Posterior cingulate gyrus (tissue), 11 donors: ENCODE measurements at regions not wholly inside any gene's neighbourhood (a gene's known extent, or its start where the extent isn't known, plus 50 kb on each side); places are given as distances from the start of the nearest gene placed in this dataset.
A peak's percentile ranks its signal among the peaks of the same experiment; 100 is the strongest.
"Not testable (repeated sequence)": the region's sequence is repeated elsewhere in the genome, so short reads cannot be mapped to it uniquely, and the experiment has no call there.

Experiments
- DNase-seq, 10 donors: peaks; one replicate each; pipeline versions ENCODE4 v3.0.0 to v3.0.0-alpha.2; 2020 to 2021; ENCODE audit warnings: mixed read lengths in 3 of 10
- intact Hi-C: fragments of 100-400 bp; cut with DNase I; formaldehyde crosslinking; loops from one replicate; pipeline ENCODE4 v1.15.1; 2023

DNA sequence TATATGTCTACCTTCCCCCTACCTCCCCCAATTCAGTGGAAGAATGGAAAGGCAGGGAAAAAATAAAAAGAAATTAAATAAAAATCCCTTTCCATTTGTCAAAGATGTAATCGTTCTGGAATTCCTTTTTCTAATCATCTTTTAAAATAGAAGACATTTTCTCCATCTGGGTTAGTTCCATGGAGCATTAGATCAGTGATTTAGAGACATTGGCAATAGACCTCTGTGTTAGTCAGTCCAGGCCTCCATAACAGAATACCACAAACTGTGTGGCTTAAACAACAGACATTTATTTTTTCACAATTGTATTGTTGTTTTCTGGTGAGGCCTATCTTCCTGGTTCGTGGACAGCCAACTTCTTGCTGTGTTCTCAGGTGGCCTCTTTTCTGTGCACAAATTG, 516.6 kb upstream of the DAB2 start:
- intact Hi-C loops, result no loop called here
- DNase-seq, result no peak

DNA sequence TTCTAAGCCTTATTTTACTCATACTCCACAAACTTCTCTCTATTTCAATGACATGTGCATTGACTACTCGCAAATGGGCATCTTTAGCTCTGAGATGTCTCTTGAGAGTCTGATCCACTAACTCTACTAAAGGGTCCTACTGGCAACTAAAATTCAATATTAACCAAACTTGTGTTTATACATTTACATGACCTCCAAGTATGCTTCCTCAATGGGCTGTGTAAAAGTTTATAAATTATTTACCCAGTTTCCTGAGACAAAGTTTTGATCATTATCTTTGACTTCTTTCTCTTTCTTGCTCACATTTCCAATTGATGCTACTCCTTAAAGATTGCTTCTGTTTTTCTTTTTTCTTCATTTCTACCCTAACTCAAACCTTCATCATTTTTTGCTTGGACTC, 510.1 kb upstream of the DAB2 start:
- no peak for DNase-seq
- intact Hi-C loops, result no loop called here

DNA sequence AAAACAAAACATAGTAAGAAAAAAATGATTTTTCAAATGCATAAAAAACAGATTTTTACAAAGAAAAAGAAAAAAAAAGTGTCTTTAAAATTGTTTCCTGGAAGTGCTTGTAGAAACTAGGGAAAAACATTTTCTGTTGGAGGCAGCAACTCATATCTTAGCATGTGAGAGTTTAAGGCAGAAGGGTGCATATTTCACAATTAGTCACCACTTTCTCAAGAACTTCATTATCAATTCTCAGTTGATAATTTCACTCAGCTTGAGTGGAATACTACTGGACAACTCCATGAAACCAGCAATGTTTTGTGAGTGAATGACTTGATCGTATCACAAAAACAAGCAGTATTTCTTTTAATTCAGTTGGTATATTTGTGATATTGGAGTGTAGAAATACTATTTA, 508.3 kb upstream of the DAB2 start:
- intact Hi-C loops, result no loop called here
- no peak for DNase-seq

DNA sequence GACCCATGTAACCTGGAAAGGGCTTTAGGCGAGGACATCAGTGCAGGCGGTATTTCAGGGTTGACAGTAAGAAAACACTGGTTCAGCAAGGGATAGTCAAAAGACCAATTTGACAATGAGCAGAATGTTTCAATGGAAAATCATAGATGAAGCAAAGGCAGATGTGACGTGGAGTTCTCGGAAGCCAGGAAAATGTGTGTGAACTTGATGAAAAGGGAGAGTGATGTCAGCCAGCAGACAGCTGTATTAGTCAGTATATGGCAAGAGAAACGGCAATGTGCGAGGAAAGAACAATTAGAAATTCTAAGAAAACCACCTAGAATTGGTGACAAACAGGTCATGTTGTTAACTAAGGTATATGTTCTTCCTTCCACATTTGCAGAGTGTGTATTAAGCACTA, 503.9 kb upstream of the DAB2 start:
- intact Hi-C loops, result no loop called here
- no peak for DNase-seq

DNA sequence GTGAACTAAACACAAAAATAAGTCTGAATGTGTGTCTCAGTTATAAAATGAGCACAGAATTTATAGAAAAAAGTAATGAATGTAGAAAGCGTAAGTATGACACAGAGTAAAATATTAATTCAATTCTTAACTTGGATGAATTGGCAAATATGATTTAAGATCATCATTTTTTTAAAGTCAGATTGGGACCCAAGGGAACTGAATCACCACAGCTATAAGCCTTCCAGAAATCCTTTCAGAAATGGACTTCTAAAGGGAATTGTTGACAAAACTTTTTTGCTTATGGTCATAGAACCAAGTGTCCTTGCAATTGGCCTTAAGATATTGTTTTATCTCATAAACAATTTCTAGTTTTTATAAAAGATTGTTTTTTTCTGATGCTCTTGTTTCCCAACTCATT, 495.1 kb upstream of the DAB2 start:
- intact Hi-C loops, result no loop called here
- DNase-seq, result no peak

DNA sequence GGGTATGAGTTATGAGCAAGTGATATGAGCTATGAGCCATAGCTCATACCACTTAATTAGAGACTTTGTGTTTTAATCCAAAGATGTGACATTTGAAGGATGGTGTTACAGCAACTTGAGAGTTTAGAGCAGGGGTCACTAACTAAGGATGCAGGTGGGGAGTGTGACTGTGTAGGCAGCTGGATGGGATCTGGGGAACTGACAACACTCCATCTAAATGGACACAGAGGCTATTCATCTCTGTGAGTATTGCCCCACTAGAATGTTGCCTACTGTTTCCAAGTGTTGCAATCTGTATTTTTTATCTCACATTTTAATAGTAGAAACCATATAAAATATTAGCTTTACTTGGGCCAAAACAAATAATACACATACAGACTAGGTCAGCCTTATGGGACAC, 488.1 kb upstream of the DAB2 start:
- intact Hi-C loops, result no loop called here
- DNase-seq, result no peak

DNA sequence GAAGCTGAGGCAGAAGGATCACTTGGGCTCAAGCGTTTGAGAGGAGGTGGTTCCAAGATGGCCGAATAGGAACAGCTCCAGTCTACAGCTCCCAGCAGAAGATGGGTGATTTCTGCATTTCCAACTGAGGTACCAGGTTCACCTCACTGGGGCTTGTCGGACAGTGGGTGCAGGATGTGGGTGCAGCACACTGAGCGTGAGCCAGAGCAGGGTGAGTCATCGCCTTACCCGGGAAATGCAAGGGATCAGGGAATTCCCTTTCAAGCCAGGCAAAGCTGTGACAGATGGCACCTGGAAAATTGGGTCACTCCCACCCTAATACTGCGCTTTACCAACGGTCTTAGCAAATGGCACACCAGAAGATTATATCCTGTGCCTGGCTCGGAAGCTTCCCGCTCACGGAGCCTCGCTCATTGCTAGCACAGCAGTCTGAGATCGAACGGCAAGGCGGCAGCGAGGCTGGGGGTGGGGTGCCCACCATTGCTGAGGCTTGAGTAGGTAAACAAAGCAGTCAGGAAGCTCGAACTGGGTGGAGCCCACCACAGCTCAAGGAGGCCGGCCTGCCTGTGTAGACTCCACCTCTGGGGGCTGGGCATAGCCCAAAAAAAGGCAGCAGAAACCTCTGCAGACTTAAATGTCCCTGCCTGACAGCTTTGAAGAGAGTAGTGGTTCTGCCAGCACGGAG, 482.6 kb upstream of the DAB2 start:
- DNase-seq, result peak in 1 of 10 donors; percentile 64
- intact Hi-C loops, result not testable (repeated sequence)

DNA sequence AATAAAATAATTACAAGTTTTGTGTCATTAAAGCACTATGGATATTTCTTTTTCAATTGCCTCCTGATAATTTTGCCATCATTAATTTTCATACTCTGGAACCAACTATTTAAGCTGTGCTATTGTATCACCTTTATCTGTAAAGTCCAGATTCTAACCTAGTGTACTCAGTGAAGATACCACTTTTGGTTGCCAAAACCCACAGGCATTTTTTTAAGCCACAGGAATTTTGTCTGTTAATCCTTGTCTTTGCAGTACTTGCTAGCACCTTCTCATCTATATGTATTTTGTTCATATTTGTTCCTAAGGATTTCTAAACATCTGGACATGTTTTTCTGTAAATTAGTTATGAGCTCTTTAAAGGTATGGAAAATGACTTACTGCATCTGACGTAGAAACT, 481.4 kb upstream of the DAB2 start:
- intact Hi-C loops, result no loop called here

DNA sequence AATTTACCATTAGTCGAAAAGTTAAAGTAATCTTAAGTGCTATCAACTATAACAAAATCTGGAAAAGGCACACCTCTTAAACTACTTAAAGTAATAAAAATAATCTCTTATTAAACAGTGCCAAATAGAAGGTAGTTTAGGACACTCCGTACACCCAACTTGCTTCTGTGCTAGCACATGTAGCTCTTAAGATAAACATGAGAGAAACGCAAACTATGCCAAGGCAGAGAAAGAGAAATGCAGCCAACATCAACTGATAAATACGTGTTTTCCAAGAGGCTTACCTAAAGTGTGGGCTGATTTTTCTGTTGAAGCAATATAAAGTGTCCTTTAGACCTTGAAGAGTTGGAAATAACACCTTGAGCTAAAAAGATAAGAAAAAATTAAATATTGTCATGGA, 480.6 kb upstream of the DAB2 start:
- intact Hi-C loops, result no loop called here
- no peak for DNase-seq

More for the DNA sequence above, 481.4 kb upstream of the DAB2 start:
- DNase-seq, result no peak

DNA sequence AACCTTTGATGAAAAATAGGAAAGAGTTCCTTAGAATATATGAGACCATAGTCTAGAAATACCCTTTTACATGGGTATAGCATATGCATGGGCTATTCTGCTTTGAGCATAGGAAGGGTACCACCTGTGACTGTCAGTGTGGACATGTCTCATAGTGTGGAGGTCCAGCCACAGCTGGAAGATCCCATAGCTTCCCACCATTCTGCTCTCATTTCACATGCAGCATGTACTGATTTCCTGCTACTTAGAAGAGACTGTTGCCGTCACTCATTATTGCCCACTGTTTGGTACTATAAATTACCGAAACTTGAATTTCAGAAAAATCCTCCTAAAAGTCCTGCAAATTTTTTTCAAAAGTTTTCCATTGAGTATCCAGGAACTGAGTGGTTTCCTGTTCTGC, 477.8 kb upstream of the DAB2 start:
- intact Hi-C loops, result no loop called here
- DNase-seq, result no peak

DNA sequence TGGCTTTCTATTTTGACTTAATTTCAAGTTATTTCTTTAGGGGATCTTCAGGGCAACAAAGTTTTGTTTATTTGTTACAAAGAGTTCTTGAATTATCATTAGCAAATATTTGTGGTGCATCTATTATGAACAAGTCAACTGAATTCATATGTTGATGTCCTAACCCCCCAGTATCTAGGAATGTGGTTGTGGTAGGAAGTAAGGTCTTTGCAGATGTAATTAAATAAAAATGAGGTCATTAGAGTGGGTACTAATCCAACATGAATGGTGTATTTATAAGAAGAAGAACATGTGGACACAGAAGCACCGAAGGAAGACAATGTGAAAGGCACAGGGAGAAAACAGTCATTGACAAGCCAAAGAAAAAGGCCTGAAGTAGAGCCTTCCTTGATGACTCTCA, 474.0 kb upstream of the DAB2 start:
- intact Hi-C loops, result no loop called here
- no peak for DNase-seq

DNA sequence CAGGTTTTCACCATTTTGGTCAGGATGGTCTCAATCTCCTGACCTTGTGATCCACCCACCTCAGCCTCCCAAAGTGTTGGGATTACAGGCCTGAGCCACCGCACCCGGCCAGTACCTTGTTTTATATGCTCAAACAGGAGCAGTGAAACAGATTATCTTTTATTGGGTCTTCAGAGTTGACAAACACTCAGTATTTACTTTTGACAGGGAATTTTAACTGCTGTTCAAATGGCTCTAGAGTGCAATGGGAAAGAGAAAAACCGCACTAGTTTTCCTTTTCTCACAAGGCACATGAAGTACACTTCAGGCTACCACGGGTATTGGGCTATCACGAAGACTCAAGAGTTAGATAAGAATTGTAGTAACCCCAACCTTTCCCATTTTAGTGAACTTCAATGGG, 471.9 kb upstream of the DAB2 start:
- DNase-seq, result peak in 1 of 10 donors; percentile 19
- intact Hi-C loops, result no loop called here

DNA sequence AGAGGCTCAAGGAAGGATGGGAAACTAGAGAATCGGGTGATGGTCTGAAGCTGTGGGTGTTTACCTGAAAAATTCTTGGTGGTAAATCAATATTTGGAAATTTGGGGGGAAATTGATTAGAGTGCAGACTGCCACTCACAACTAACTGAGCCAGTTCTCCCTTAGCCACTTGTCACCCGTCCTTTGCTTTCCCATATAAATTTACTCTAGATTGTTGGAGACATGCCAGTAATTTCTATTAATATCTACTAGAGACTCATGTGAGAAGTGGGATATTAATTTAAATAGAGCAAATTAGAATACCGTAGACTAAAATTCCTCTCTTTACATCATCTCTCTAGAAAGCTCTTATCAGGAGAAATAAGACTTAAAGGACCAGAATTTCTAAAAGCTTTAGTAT, 471.3 kb upstream of the DAB2 start:
- intact Hi-C loops, result no loop called here

DNA sequence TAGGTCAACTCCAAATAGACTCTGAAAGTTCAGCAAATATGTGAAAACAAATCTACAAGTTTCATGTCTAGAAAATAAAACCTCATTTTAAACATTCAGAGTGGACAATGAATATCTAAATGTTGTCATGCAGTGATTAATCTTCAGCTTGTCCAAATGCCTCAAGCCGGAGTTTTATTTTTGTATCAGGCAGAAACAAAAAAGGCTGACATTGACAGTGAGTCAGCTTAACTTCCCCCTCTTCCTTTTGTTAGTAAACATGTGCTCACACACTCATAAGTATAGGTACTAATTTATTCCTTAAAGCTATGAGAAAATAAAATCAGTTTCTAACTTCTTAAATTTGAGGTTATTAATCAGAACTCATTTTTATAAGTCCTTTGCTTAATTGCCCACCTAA, 467.9 kb upstream of the DAB2 start:
- intact Hi-C loops, result no loop called here

More for the DNA sequence above, 471.3 kb upstream of the DAB2 start:
- no peak for DNase-seq

DNA sequence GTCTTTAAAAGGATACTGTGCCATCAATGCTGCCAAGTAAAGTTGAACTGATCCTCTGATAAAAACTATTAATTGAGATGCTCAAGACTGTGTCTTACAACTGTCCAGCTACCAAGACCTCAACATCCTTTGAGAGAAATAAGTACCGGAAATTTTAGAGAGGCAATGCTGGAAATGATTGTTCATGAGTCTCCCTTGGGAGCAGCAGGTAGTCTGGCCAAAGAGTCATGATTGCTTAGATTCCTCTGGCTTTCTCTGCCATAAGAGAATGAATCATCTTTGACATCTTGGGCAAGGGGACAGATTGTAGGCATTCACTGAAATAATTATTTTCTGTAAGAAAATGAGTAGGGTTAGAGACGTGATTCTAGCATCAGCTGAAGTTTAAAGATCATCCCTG, 466.6 kb upstream of the DAB2 start:
- intact Hi-C loops, result no loop called here
- DNase-seq, result no peak

More for the DNA sequence above, 467.9 kb upstream of the DAB2 start:
- DNase-seq, result no peak

DNA sequence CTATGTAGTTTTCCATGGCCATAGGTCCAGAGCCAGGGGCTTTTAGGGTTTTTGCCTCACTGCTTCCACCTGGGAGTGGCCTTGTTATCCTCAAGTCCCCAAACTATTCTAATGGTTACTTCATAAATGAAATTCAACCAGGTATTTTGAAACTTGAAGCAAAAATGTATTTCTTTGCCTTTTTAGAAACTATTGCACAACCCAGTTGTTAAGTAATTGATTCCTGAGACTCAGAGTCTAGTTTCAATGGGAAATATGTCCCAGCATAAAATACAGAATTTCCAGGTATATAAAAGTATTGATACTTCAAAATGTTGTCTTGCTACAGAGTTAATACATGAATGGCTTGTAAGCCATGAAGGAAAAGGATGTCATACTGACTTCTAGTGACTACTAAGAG, 456.2 kb upstream of the DAB2 start:
- intact Hi-C loops, result no loop called here

DNA sequence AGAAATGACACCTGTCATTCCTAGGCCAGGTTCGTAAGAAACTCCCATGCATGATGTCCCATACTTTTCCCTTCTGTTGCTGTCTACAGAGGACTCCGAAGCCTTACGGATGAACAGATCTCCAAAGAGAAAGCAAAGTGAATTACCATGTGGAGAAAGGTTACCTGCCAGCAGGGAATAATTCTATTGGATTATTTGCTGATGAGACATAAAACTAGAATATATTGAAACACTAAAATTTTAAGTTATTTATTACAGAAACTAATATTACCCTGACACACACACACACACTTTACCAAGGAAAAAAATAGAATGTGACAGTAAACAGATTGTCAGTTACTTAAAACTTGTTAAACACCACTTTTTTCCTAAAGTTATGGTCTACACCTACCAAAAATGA, 452.7 kb upstream of the DAB2 start:
- intact Hi-C loops, result no loop called here
- no peak for DNase-seq

More for the DNA sequence above, 456.2 kb upstream of the DAB2 start:
- DNase-seq, result no peak

DNA sequence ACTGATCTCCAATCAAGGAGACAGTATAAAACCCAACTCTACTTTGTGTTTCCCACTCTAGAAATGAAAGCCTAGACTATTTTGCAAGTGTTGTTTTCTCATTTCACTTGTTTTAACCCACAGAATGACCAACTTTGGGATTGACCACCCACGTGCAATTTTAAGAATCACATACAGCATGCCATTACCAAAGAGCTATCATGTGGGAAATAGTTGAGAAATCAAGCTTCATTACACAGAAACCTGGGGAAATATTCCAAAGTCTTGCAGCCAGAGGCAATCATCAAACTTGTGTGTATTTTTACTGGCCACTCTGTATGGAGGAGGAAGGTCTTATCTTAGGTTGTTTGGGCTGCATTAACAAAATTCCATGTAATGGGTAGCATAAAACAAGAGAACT, 451.4 kb upstream of the DAB2 start:
- DNase-seq, result no peak
- intact Hi-C loops, result no loop called here

DNA sequence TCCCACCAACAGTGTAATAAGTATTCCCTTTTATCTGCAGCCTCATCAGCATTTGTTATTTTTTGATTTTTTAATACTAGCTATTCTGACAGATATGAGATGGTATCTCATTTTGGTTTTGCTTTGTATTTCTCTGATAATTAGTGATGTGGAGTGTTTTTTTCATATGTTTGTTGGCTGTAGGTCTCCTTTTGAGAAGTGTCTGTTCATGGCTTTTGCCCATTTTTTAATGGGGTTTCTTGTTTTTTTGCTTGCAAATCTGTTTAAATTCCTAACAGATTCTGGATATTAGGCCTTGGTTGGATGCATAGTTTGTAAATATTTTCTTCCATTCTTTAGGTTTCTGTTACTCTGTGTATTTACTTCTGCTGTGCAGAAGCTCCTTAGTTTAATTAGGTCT, 445.4 kb upstream of the DAB2 start:
- no peak for DNase-seq
- intact Hi-C loops, result no loop called here

DNA sequence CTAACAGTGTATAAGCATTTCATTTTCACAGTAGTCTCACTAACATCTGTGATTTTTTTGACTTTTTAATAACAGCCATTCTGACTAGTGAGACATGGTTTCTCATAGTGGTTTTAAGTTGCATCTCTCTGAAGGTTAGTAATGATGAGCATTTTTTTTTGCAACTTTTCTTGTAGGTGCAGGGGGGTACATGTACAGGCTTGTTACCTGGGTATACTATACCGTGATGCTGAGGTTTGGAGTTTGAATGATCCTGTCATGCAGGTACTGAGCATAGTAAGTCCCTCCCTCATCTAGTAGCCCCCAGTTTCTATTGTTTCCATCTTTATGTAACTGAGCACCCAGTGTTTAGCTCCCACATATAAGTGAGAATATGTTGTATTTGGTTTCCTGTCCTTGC, 444.6 kb upstream of the DAB2 start:
- intact Hi-C loops, result no loop called here
- no peak for DNase-seq

DNA sequence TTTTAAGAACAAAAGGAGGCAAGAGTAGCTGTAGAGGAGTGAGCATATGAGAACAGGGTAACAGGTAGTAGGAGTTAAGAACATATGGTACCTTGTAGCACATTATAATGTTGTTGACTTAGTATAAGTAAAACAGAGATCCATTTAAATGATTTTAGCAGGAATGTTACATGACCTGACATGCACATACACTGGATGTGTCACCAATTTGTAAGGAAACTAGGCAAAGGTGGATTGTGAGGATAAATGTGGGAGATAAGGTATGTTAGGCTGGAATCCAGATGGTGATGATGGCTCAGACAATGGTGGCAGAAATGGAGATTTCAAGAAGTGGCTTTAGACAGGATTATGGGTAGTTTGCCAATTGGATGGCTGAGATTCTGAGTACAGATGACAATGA, 443.1 kb upstream of the DAB2 start:
- intact Hi-C loops, result no loop called here
- DNase-seq, result no peak

DNA sequence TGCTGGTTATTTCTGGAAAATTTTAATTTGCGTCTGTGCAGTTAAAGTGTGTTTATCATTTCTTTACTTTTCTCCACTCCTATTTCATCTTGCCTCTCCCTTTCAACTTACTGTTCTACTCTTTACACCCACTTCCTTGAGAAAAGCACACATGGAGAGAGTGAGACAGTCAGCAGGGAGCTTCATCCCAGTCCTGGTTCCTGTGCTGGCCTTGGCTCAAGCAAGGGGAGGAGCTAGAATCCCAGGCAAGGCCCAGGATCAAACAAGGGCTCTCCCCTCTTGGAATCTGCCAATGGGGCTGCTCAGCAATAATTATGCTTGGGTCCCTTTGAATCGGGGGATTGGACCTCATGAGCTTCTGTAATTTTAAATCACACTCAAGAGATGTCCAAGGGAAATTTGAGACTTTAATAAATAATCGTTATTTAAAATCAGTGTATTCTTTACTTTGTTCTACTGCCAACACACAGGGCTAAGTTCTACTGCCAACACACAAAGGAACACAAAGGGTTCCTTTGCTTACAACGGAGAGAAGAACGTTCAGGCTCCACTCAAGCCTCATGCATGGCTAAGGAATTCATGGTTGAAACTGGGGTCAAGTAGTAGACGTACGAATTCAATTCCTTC, 439.3 kb upstream of the DAB2 start:
- DNase-seq, result no peak
- intact Hi-C loops, result no loop called here

DNA sequence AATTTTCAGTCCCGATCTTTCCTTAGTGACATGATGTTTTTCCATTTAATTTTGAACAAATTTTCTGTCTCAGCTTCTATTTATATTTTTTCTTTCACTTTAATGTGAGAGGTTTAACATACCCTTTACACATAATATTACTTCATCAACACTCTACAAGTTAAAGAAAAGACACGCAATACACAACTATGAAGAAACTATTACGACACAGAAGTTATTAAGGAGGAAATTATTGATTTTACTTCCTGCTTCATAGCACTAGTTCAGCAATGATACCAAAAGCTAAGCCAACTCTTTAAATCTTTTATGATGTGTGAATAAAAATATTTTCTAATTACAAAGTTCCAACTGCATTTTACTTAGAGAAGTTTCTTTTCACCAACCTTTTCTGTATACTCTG, 432.3 kb upstream of the DAB2 start:
- no peak for DNase-seq

More for the DNA sequence above, 432.3 kb upstream of the DAB2 start:
- intact Hi-C loops, result no loop called here
